Activated naive CD4-positive, alpha-beta T cell treated with anti-CD3 and anti-CD28 coated beads, Interleukin-2, amount 50 U/mL, for 72 hours (primary cell): ENCODE measurements at regions not wholly inside any gene's neighbourhood (a gene's known extent, or its start where the extent isn't known, plus 50 kb on each side); places are given as distances from the start of the nearest gene placed in this dataset.

ENCODE experiments used
- ATAC-seq, 2 donors: fragments of 150-1000 bp; cut with Tn5 transposase; 2 replicates each; pipeline ENCODE4 v1.10.0; 2021; ENCODE audit warnings: mild to moderate bottlenecking in 2 of 2, moderate library complexity in 2 of 2
- DNase-seq, 2 donors: peaks; one replicate each; pipeline ENCODE4 v3.0.0; 2021 to 2022; ENCODE audit warnings: low spot score in 2 of 2
- H3K27ac Mint-ChIP-seq, 2 donors: one replicate each; pipeline ENCODE4 v1.8.0; 2022; ENCODE audit warnings: mild to moderate bottlenecking in 2 of 2, mixed read lengths in 2 of 2
- H3K36me3 Mint-ChIP-seq, 2 donors: one replicate each; pipeline ENCODE4 v1.8.0; 2022; ENCODE audit warnings: mixed read lengths in 2 of 2
- H3K9me3 Mint-ChIP-seq, 2 donors: one replicate each; pipeline ENCODE4 v1.8.0; 2022; ENCODE audit warnings: mixed read lengths in 2 of 2

DNA sequence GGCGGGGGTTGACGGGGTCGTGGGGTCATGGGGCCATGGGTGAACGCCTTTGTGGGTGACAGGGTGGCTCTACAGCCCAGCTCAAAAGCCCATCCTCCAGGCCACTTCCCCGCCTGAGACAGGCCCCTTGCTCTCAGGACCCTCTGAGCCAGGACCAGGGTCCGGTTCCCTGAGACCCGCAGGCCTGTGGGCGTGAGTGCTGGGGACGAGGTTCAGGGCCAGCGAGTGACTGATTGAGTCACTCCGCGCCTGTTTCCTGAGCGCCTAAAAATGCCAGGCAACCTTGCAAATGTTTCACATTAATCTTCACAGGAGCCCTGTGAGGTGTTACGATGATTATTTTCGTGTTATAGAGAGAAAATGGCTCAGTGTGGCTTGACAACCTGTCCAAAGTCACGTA, 97.8 kb downstream of the ZNF674 start:
- ATAC-seq: no peak
- no peaks in the 10 kb centered on the region for H3K9me3 Mint-ChIP-seq

DNA sequence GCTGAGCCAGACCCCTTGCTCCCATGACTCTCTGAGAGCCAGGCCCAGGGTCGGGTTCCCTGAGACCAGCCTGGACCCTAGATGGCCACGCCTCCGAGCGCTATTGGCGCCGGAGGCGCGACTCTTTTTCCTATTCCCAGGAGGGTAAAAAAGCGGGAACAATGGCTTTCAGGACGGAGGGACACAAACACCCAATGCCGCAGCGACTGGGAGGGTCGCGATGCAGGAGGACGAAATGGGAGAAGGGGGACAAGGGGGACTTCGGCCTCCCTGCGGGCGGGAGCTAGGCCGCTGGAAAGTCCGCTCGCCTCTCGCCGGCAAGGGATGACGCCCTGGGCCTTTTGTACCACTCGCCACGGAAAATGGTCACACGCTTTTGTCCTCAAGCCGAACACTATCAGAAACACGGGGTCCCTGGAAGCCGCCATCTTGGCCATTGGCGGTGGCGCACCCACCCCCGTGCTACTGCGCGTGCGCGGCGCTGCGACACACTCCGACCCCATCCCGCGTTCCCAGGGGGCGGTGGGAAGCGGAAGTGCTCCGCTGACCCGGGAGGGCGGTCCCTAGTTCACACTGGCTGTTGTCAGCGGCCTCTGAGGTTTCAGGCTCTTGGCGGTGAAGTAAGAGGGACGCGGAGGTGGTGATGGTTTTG, 98.4 kb downstream of the ZNF674 start:
- peaks cover under 1 to 6% of the 10 kb centered on the region in 2 donors for H3K36me3 Mint-ChIP-seq
- peak; percentile 81 to 87 for DNase-seq
- ATAC-seq: peak; percentile 95 to 99
- H3K27ac Mint-ChIP-seq: peak overlapping the region; percentile 92 to 93
- H3K9me3 Mint-ChIP-seq: no peaks in the 10 kb centered on the region

More for the DNA sequence above, 97.8 kb downstream of the ZNF674 start:
- H3K36me3 Mint-ChIP-seq: peaks cover 5 to 12% of the 10 kb centered on the region in 2 donors
- peak overlapping the region; percentile 92 to 93 for H3K27ac Mint-ChIP-seq
- DNase-seq: no peak

DNA sequence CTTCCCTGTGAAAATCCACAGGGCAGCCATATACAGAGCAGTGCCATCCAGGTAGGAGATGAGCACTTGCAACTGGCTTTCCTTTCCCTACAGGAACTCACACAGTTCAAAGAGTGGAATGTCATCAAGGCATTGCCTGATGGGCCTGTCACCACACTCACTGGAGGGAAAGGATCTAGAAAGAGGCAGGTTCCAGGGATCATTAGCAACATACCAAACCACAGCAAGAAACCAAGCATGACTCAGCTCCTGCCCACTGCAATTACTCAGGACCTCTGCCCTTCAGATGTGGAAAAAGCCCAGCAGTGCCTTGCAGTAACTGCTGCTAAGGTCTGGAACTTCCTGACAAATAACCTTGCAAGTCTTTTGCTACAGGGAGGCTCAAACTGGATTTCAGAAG, 101.2 kb downstream of the ZNF674 start:
- Mint-ChIP-seq H3K9me3 (no peaks in the 10 kb centered on the region), H3K27ac (no peak overlapping the region), H3K36me3 (no peaks in the 10 kb centered on the region)
- DNase-seq: no peak
- ATAC-seq: no peak

DNA sequence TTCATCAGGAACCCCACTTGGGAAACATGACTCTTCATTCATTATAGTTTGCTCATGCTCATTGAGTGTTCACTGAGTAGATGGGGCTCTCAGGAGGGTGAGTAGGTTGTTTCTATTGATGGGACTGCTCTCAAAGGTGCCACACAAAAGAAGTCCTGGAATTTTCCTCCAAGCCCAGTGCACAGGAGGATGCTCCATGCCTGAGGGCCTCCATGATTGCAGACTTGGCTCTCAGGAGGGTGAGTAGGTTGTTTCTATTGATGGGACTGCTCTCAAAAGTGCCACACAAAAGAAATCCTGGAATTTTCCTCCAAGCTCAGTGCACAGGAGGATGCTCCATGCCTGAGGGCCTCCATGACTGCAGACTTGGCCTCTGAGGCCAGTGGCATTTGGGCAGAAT, 108.5 kb downstream of the ZNF674 start:
- Mint-ChIP-seq H3K9me3 (no peaks in the 10 kb centered on the region), H3K36me3 (no peaks in the 10 kb centered on the region), H3K27ac (no peak overlapping the region)
- ATAC-seq (no peak), DNase-seq (no peak)

DNA sequence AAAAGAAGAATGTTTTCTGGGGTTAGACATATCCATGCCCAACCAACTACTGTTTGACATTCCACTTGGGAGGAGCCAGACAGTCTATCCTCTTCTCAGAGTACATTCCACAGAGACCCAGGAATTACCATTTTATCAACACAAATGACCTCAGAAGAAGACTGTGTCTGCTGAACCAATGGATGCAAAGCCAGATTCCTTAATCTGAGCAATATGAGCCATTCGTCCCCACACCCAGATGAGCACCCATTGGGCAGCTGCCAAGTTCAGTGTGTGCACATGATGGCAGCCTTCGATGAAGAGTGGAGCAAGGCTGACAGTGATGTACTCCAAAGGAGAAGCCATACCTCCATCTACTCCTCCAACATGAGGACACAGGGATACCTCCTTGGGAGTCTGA, 111.3 kb downstream of the ZNF674 start:
- no peak for ATAC-seq
- Mint-ChIP-seq H3K9me3 (no peaks in the 10 kb centered on the region), H3K27ac (no peak overlapping the region), H3K36me3 (no peaks in the 10 kb centered on the region)
- no peak for DNase-seq

DNA sequence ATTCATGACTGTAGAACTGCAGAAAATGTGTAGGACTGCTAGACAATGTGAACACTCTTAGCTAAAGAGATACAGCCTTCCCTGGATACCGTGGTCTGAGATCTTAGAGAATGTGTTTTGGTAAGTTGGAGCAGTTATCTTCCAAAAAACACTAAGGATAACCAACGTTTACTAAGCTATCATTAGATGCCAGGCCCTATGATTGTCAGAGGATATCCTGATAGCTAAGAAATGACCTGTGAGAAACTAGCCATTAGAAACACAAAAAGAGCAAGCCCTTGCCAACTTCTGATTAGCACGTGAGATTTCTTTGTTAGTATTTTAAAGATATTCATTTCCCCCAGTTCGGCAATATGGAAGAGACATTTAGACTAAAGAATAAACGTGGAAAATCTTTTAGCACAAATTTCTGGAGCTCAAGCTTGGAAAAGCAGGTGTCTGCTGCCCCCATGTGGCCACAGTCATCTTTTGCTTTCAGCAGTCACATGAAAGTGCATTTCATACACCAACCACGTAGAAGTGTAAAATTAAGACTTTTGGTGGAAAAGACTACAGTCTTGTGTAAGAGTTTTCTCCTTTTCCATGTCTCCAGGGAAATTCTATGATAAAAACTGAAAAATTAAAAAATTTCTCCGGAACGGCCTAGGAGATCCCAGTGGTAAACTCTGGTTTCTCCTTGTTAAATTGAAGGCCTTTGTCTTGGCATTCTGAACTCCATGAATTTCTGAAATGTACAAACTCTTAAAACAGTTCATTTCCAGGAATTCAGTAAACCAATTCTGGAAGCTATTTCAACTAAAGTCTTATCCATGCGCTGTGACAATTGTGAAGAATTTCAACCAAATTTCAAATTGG, 136.4 kb downstream of the ZNF674 start:
- no peaks in the 10 kb centered on the region for H3K36me3 Mint-ChIP-seq
- no peaks in the 10 kb centered on the region for H3K9me3 Mint-ChIP-seq
- no peak for ATAC-seq
- peak in 1 of 2 donors; percentile 53 for DNase-seq
- H3K27ac Mint-ChIP-seq: no peak overlapping the region

DNA sequence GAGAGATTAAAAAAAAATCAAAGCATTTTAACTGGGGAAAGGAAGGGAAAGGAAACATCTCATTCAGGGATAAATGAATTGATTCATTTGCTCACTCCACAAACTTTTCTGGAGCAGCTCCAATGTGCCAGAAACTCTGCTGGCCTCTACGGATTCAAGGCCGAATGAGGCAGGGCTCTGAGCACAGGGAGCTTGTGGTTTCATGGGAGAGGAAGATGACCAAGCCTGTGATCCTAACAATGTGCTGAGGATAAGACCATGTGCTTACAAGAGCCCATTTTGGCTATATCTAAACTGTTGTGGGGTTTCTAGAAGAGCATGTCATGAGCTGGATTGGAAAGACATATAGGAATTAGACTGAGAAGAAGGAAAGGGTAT, 137.5 kb downstream of the ZNF674 start:
- no peak for DNase-seq
- Mint-ChIP-seq H3K27ac (no peak overlapping the region), H3K9me3 (no peaks in the 10 kb centered on the region), H3K36me3 (no peaks in the 10 kb centered on the region)
- no peak for ATAC-seq

DNA sequence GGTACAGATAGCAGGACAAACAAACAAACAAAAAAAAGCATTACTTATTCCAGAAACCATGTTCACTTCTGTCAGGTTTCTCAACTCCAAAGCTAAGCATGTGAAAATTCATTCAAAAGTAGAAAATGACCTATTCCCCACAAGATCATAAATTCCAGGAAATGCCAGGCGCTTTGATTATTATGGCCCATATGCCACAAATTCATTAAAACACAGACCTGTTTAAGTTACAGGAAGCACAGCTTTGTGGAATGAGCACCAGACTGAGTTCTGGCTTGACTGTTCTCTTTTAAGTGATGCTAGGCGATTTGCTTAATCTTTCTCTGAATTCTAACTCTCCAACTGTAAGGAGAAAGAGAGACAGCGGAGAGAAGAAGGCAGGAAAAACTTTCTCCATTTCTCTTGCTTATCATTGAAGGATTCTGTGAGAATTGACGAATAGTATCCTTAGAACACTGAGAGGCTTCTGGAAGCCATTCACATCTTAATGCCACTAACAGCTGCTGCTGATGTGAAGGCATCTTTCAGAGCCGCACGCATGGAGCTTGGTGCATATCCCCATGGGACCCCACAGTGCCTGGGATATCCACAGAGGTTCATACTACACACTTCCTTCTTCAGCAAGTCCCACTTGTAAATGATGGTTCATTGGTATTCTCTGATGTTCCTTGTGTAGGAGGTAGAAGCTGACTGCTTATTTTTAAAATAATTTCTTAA, 138.0 kb downstream of the ZNF674 start:
- Mint-ChIP-seq H3K36me3 (no peaks in the 10 kb centered on the region), H3K27ac (peak overlapping the region in 1 of 2 donors; percentile 44), H3K9me3 (no peaks in the 10 kb centered on the region)
- DNase-seq (no peak), ATAC-seq (no peak)

DNA sequence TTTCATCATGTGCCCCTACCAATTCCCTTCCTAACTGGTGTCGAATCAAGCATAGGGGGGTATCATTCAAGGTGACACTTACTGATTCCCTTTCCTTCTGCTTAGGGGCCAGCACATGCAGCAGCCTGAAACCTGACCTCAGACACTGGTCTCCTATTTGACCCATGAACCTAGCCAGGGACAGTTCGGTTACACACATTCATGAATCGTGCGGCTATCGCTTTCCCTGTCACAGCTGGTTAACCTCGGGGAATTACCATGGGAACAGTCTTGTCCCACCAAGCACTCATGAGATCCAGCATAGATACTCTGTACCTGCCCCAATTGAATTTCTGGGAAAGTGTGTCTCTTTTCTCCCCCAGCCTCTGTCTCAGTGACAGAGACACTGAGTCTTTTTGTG, 140.4 kb downstream of the ZNF674 start:
- H3K36me3 Mint-ChIP-seq: peaks cover 0 to 2% of the 10 kb centered on the region in 2 donors
- H3K27ac Mint-ChIP-seq: no peak overlapping the region
- DNase-seq (no peak), ATAC-seq (no peak)
- H3K9me3 Mint-ChIP-seq: no peaks in the 10 kb centered on the region

DNA sequence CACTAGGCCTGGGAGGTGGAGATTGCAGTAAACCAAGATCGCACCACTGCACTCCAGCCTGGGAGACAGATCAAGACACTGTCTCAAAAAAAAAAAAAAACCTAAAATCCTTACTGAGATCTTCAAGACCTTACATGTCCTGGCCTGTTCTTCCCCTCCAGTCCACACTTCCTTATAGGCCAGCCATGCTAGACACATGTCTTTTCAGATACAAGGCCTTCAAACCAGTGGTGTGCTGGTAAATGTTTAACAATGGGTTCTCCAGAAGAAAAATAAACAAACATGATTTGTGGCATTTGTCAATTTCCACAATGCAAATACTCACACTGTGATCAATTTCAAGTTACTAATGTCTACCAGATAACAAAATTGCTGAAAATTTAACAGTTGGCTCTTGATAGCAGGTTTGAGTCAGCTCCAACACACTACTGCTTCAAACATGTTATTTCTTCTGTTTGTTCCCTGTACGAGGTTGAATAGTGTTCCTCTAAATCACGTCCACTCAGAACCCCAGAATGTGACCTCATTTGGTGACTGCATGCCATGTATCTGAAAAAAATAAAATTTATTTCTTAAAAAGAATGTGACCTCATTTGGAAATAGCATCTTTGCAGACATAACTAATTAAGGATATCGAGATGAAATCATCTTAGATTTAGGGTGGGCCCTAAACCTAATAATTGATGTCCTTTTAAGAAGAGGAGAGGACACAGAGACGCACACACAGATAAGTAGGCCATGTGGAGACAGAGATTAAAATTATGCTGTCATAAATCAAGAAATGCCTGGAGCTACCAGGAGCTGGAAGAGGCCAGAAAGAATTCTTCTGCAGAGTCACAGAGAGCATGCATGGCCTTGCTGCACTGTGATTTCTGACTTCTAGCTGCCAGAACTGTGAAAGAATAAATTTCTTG, 144.4 kb downstream of the ZNF674 start:
- ATAC-seq (no peak), DNase-seq (no peak)
- Mint-ChIP-seq H3K9me3 (no peaks in the 10 kb centered on the region), H3K27ac (no peak overlapping the region), H3K36me3 (peaks cover 0 to 6% of the 10 kb centered on the region in 2 donors)

DNA sequence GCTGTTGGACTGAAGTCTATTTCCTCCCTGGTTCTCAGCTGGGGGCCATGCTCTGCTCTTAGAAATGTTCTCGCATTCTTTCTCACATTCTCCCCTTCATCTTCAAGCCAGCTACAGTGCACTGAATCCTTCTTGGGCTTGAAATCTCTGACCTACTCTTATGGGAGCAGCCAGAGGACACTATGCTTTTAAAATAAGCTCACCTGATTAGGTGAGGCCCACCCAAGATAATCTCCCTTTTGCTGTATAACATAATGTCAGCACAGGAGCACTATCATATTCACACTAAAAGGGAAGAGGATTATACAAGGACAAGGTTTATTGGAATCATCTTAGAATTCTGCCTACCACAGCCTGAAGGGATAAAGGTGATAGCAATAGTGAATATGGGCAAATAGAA, 146.3 kb downstream of the ZNF674 start:
- Mint-ChIP-seq H3K36me3 (peaks cover 0 to 6% of the 10 kb centered on the region in 2 donors), H3K27ac (no peak overlapping the region), H3K9me3 (no peaks in the 10 kb centered on the region)
- DNase-seq (no peak), ATAC-seq (no peak)

DNA sequence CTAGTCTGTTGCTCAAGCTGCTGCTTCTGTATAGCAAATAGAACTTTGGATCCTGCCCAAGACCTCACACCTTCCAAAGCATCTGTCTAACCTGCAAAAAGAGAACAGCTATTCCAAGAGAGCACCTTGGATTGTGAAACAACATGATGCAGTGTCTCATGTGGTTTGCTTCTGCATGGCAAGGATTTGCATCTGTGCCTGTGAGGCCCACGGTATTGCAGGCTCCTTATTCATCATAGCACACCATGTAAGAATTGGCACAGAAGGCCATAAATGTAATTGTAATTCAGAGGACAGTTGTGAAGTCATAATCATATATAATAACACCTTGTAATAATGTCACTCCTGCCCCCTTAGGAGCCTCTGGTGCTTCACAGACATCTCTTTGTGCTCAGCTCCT, 147.1 kb downstream of the ZNF674 start:
- H3K27ac Mint-ChIP-seq: no peak overlapping the region
- H3K9me3 Mint-ChIP-seq: no peaks in the 10 kb centered on the region
- H3K36me3 Mint-ChIP-seq: peaks cover 0 to 6% of the 10 kb centered on the region in 2 donors
- ATAC-seq (no peak), DNase-seq (no peak)

DNA sequence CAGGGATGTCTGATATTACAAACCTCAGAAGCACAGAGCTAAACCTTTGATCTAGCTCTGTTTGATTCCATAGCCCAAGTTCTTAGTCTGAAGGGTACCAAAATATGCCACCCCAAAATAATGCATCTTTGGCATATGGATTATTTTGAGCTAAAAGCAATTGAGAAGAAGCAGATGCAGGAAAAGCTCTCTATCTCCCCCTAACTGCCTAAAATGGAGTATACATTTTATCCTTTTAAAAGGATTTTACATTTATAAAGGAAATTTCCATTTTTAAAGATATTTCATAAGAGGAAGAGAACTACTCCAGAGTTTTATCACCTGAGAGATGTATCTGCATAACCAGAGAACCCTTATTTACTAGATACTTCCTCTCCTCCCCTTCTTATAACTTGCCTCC, 158.7 kb downstream of the ZNF674 start:
- no peak for DNase-seq
- Mint-ChIP-seq H3K9me3 (no peaks in the 10 kb centered on the region), H3K27ac (no peak overlapping the region), H3K36me3 (no peaks in the 10 kb centered on the region)
- ATAC-seq: no peak

DNA sequence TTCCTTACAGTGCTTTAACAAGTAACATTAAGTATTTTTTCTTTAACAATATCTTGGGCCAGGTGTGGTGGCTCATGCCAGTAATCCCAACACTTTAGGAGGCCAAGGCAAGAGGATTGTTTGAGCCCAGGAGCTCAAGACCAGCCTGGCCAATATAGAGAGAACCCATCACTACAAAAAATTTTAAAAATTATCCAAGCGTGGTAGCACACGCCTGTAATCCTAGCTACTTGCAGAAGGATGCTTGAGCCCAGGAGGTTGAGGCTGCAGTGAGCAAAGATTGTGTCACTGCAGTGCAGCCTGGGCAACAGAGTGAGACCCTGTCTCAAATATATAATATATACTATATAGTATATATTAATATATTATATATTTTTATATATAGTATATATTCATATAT, 162.2 kb downstream of the ZNF674 start:
- Mint-ChIP-seq H3K36me3 (no peaks in the 10 kb centered on the region), H3K27ac (no peak overlapping the region), H3K9me3 (no peaks in the 10 kb centered on the region)
- DNase-seq: no peak
- peak in 1 of 2 donors; percentile 57 for ATAC-seq

DNA sequence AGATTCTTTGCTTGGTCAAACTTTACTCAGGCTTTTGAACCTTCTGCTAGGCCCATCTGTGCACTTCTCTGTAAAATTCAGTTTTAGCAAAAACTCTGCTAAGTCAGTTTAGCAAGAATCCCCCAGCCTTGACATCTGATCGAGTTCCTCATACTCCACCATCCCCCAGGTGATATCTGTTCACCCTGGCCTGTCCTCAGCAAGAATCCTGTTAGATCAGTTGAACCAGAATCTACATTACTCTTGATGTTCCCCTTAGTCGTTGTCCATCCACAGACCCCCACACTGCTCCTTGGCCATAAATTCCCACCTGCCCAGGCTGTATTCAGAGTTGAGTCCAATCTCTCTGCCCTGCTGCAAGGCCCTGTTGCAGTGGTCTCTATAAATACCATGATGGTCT, 162.6 kb downstream of the ZNF674 start:
- ATAC-seq (peak in 1 of 2 donors; percentile 65), DNase-seq (no peak)
- Mint-ChIP-seq H3K9me3 (no peaks in the 10 kb centered on the region), H3K27ac (no peak overlapping the region), H3K36me3 (no peaks in the 10 kb centered on the region)

DNA sequence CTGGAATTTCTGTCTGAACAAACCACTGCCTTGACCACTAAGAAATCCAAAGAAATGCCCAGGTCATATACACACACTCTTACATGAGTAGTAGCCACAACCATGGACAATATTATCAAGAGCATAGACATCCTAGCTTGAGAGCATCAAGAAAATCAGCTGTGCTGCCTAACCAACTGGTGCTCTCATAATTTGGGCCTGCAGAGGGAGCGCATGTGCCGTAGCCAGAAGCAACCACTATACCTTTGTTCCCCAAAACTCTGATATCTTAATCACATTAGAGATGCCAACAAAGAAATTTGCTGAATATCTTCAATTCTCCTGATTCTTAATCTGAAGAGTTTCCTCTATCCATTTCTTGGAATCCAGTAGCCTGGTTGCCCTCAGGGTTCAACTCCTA, 163.6 kb downstream of the ZNF674 start:
- no peaks in the 10 kb centered on the region for H3K36me3 Mint-ChIP-seq
- DNase-seq: peak in 1 of 2 donors; percentile 4
- ATAC-seq: no peak
- no peaks in the 10 kb centered on the region for H3K9me3 Mint-ChIP-seq
- no peak overlapping the region for H3K27ac Mint-ChIP-seq
